Spleen (tissue), 7 donors: ENCODE measurements at regions not wholly inside any gene's neighbourhood (a gene's known extent, or its start where the extent isn't known, plus 50 kb on each side); places are given as distances from the start of the nearest gene placed in this dataset.

Source experiments
- POLR2A ChIP-seq, 3 donors: fragments of 450-650 bp; IDR thresholded peaks; one replicate each; pipeline ENCODE4 v1.5.1; 2017; ENCODE audit warnings: antibody characterized with exemption in 3 of 3, mild to moderate bottlenecking in 1 of 3
- POLR2AphosphoS5 ChIP-seq, 3 donors: sonication (generic); formaldehyde crosslinking; IDR thresholded peaks; one replicate each; pipeline ENCODE4 v1.5.1; 2017; ENCODE audit warnings: antibody characterized with exemption in 3 of 3
- TF ChIP-seq, protein P1 (sequence below), 11 experiments: fragments of 200-600 bp in 7 of 11; fragments of 450-650 bp in 4 of 11; sonication (generic) in 4 of 11; IDR thresholded peaks in 8 of 11; conservative IDR thresholded peaks in 3 of 11; 1 replicate in 7 of 11; 2 replicates in 4 of 11; pipeline versions ENCODE4 v1.4.0 to v1.8.0; 2016 to 2021; ENCODE audit warnings: antibody characterized with exemption in 11 of 11, inconsistent platforms in 4 of 11, mild to moderate bottlenecking in 1 of 11
- donor health status: DM: no; HTN: no; CAD: no; lungs with moderate emphysema.
- donor health status: DM: no; HTN: no; CAD: no.
- donor health status: DM: no; HTN: no; CAD: no.

DNA sequence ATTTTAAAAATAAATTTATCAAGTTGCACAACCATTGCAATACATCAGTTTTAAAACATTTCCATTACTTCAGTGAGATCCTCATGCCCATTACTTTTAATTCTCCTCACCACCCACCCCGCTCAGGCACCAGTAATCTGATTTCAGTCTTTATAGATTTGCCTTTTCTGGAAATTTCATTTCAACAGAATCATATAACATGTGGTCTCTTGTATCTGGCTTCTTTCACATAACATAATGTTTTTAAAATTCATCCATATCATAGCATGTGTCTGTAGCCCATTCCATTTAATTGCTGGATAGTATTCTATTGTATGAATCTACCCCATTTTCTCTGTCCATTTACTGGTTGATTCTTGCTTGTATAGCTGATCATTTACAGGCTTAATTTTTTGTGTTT lies 110.3 kb upstream of the TMEM108 start:
- TF ChIP-seq, protein P1, sequence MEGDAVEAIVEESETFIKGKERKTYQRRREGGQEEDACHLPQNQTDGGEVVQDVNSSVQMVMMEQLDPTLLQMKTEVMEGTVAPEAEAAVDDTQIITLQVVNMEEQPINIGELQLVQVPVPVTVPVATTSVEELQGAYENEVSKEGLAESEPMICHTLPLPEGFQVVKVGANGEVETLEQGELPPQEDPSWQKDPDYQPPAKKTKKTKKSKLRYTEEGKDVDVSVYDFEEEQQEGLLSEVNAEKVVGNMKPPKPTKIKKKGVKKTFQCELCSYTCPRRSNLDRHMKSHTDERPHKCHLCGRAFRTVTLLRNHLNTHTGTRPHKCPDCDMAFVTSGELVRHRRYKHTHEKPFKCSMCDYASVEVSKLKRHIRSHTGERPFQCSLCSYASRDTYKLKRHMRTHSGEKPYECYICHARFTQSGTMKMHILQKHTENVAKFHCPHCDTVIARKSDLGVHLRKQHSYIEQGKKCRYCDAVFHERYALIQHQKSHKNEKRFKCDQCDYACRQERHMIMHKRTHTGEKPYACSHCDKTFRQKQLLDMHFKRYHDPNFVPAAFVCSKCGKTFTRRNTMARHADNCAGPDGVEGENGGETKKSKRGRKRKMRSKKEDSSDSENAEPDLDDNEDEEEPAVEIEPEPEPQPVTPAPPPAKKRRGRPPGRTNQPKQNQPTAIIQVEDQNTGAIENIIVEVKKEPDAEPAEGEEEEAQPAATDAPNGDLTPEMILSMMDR (IDR thresholded peaks at IDR 0.05 in 8 of 11, conservative IDR thresholded peaks at IDR 0.05 in 3 of 11), result no peak
- no peak for TF ChIP-seq POLR2A (IDR thresholded peaks at IDR 0.05)
- no peak for TF ChIP-seq POLR2AphosphoS5 (IDR thresholded peaks at IDR 0.05)
